NOMO-1 treated with dmso at 0.1 percent for 144 hours (cell line): ENCODE measurements at regions not wholly inside any gene's neighbourhood (a gene's known extent, or its start where the extent isn't known, plus 50 kb on each side); places are given as distances from the start of the nearest gene placed in this dataset.
A peak's percentile ranks its signal among the peaks of the same experiment; 100 is the strongest.
"Not testable (repeated sequence)": the region's sequence is repeated elsewhere in the genome, so short reads cannot be mapped to it uniquely, and the experiment has no call there.

Experiments
- DNase-seq: peaks from one replicate; lab custom pipeline; 2025; ENCODE audit not compliant: unreplicated experiment; lab: John Stamatoyannopoulos, UW

GRCh38 chr9:106177216-106177615, 482.9 kb downstream of the TMEM38B start:
- no peak for DNase-seq

GRCh38 chr9:106179191-106179590, 484.9 kb downstream of the TMEM38B start:
- DNase-seq, result no peak

- DNase-seq, result not testable (repeated sequence)
These were observed 509.6 kb downstream of the TMEM38B start for GRCh38 chr9:106203815-106204516.

GRCh38 chr9:106207298-106207697, 513.0 kb downstream of the TMEM38B start:
- DNase-seq, result no peak

DNA sequence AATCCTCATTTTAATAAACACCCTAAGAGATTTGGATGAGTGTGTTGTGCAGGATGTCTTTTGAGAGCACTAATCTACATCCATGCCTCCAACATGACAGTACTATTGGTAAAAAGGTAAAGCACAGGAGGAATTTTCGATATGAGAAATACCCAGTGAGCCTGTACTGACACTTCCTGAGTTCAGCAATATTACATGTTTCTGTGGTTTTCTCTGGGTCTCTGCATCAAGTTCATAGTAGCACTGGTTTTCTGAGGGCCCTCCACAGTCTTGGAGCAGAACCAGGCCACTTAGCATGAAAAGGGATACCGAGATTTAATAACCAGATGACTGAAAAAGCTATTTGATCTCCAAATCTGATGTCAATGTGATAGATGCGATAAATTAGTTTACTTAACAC, 524.1 kb downstream of the TMEM38B start:
- no peak for DNase-seq

DNA sequence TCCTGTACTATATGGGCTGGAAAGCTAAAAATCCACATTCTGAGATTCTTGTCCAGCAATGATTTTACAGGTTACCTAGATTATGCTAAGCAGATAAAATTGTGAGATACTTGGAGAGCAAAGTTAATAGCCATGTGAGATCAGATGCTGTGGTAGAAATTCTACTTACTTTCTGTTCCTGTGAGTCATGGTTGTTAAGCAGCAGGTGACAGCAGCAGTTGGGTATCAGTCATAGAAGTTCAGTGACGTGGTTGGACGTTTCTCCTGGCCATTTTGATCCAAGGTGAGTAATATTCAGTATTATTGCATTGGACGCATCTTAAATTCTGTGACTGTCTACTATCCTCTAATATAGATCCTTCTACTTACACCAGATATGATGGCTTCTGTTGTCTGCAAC, 524.5 kb downstream of the TMEM38B start:
- no peak for DNase-seq

DNA sequence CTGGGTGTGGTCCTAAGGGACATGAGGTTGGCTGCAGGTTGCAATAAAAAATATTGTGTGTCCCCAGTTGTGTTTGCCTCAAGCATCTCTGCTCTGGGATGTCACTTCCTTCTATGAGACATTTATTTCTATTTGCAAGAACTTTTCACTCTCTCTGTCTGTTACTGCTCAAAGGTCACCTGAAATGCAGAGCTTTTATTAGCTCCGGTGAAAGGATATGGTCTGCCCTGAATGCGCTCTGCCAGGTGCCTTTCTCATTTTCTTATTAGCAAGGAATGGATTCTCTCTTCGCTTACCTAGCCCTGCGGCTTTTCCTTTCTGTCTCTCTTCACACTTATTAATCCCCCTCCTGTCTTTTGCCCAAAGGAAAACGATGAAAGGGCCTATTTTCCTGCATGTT, 526.1 kb downstream of the TMEM38B start:
- no peak for DNase-seq

- DNase-seq, result no peak
These were observed 534.5 kb downstream of the TMEM38B start for GRCh38 chr9:106228861-106229260.

- no peak for DNase-seq
These were observed 538.8 kb downstream of the TMEM38B start for GRCh38 chr9:106233116-106233515.

- not testable (repeated sequence) for DNase-seq
These were observed 566.6 kb downstream of the TMEM38B start for GRCh38 chr9:106260908-106261307.

DNA sequence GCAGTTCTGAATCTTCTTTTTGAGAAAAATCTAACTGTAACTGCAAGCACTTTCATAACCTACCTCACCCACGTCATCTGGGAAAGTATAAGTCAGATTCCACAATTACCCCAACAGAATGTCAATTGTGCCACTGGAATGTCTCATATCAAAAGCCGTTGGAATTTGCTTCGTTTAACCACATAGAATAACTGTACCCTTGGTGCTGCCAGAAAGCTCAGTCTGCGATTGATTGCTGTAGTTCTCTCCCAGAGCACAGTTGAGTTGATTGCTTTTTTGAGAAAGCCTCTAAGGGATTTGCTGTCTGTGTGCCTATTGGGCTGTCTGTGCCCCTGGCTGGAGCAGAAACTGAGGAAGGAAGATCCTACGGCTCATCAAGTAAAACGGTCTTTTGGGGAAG, 583.6 kb downstream of the TMEM38B start:
- no peak for DNase-seq

GRCh38 chr9:106283769-106284168, 579.2 kb upstream of the ZNF462 start:
- no peak for DNase-seq

DNA sequence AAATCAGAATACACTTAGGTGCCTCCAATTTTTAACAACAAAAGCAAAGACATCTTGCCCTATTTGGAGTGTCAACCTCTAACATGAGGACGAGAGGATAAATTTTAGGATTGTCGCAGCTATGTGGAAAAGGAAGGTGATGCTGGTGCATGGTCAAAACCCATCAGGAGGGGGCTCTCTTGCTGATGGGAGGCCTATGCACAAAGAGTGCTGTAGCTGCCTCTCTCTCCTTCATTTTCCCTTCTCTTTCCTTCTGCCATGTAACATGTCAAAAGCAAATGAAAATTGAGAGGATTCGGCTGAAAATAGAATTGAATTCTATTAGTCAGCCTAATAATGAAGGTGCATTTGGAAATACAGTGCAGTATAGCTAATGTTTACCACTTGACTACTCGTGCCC, 578.7 kb upstream of the ZNF462 start:
- no peak for DNase-seq

DNA sequence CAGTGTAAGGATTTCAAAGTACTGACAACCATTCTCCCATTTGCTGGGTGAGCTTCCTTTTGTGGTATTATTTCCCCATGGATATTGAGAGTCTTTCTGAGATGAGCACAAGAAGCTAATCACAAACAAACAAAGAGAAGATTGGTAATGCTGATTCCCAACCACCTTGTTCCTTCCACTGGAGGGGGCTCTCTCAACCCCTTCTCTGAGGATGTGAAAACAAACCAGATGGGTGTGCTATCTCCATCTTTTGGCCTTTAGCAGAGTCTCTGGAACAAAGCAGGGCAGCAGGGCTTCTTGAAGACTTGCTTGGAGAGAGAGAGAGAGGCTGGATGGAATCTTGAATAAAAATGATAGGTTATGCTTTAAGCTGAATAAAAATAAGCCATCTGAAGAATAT, 576.7 kb upstream of the ZNF462 start:
- DNase-seq, result peak; percentile 18

DNA sequence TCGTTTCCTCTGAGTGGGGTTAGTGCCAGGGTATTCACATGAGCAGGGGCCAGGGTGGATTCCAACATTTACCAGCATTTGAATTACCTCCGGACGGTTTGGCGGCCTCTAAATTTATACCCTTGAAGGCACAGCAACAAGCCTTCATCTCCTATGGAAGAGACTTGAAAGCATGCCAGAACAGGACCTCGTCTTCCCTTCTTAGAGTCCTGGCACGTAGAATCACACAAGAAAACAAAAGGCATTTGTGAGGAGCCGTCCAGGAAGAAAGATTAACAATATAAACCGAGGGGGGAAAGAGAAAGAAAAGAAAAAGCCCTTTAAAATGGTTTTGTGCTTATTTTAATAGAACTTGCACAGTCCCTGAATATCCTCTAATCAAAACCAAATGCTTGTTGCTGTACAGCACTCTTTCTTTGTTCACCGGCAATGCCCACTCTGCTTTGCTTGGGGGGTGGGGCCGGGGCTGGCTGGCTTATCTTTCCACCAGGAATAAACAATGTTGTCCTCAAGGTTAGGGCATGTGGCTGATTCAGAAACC, 575.8 kb upstream of the ZNF462 start:
- DNase-seq, result no peak

DNA sequence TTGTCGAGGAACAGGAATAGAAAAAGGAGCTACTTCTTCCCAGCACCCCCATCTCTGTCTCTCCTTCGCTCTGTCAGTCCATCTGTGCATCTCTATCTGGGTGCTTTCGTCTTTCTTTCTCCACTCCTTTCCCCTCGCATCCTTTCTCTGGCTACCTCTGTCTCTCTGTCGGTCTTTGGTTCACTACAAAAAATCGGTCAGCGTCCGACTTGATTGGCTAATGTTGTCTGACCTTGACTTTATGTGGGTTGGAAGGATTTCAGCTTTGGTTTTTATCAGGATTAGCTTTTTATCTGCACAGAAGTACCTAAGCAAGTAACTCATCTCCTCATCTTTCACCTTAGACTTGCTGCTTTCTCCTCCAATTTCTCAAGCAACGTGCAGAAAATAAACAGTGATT, 575.2 kb upstream of the ZNF462 start:
- DNase-seq, result no peak

- DNase-seq, result no peak
These were observed 574.3 kb upstream of the ZNF462 start for GRCh38 chr9:106288689-106289088.

DNA sequence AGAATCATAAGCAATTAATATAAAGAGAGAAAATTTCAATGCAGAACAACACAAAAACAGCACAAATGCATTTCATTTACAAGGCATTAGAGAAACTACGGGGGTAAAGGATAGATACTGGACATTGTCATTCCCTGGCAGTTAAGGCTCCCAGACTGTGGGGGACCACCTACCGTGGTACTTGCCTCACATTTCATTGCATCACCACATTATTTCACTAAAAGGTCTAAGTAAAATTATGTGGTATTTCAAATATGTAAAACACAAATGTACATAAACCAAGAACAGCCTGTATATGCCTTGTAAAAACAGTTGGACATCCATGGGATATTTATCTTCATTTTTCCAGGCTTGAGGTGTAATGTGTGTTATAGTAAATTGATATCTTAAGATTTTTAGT, 571.2 kb upstream of the ZNF462 start:
- no peak for DNase-seq

DNA sequence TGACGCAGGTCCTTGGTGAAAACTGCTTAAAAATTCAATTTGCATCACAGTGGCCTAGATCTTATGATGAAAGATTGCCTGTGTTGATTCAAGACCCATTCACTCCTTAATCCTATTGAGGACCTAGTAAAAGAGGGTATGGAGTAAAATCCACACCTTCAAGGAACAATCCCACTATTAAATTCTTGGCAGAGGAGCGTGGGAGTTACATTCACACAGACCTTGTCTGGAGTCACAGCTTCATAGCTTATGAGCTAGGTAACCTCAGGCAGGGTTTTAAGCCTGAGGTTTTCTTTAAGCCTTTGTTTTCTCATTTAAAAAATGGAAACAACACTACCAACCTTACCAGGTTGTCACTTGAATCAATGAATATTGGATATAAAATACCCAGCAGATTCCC, 566.5 kb upstream of the ZNF462 start:
- DNase-seq, result no peak

GRCh38 chr9:106298997-106299396, 564.0 kb upstream of the ZNF462 start:
- no peak for DNase-seq

DNA sequence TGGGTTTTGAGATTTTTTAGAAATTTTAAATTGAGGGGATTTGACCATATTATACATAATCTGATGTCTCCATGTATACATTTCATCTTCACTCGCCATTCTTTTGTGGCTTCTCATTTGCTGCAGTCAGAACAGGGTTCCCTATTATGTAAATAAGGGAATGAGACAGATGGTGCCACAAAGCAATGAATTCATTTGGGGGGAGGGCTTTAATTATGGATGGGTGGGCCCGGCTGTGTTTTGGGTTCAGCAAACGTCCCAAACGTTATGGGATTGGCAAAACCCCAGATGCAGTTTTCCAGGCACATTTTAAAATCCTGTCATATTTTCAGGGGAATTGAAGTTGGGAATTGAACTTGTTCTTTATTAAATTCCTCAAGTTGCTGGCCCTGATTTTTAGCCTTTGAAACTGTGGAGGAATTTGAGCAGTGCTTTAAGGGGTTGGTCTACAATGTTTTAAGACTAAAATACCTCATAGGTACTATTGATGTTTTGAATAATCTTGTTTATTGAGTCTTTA, 558.5 kb upstream of the ZNF462 start:
- DNase-seq, result no peak

- no peak for DNase-seq
These were observed 557.4 kb upstream of the ZNF462 start for GRCh38 chr9:106305428-106306133.
